Heart left ventricle (tissue), 13 donors: ENCODE measurements at regions not wholly inside any gene's neighbourhood (a gene's known extent, or its start where the extent isn't known, plus 50 kb on each side); places are given as distances from the start of the nearest gene placed in this dataset.

Source experiments
- POLR2A ChIP-seq, 2 donors: fragments of 450-650 bp; IDR thresholded peaks; one replicate each; pipeline ENCODE4 v1.6.1; 2017; ENCODE audit warnings: antibody characterized with exemption in 2 of 2, mild to moderate bottlenecking in 2 of 2, moderate library complexity in 2 of 2
- TF ChIP-seq, protein P1 (sequence below), 12 donors: fragments of 200-600 bp; sonication (generic) in 4 of 12; IDR thresholded peaks; one replicate each; pipeline versions ENCODE4 v1.5.0 to v1.8.0; 2018 to 2022; ENCODE audit warnings: antibody characterized with exemption in 12 of 12, mild to moderate bottlenecking in 5 of 12
- donor health status: ischemic (EF 13 %, LVEDD 7.1; RV severe dilation, severe dysfunction).
- donor health status: DM: no; HTN: yes; CAD: no.
- donor health status: DM: no; HTN: no; CAD: no.
- donor health status: ischemic (EF 25% LVEDD 6.9; RV normal size, moderate dysfunction).
- donor health status: ischemic (EF 25% LVEDD 5.7; RV mildly dilated, moderate dysfunction).
- donor health status: ischemic (EF 35%, LVEDD 5.7; RV mildly dilated, moderate dysfunction).
- donor health status: nonischemic (EF 11% LVEDD 7.7; RV severe dilation, severe dysfunction).
- donor health status: DM: yes; HTN: yes; CAD: no.
- donor health status: PGD.
- donor health status: ischemic (EF 29% LVEDD 5.4; RV normal size, mild dysfunction).
- donor health status: nonischemic (EF 23%, LVEDD 6.1; RV moderate dilation, normal function).

GRCh38 chr1:220453371-220453770 is 74.6 kb upstream of the MARK1 start:
- TF ChIP-seq, protein P1, sequence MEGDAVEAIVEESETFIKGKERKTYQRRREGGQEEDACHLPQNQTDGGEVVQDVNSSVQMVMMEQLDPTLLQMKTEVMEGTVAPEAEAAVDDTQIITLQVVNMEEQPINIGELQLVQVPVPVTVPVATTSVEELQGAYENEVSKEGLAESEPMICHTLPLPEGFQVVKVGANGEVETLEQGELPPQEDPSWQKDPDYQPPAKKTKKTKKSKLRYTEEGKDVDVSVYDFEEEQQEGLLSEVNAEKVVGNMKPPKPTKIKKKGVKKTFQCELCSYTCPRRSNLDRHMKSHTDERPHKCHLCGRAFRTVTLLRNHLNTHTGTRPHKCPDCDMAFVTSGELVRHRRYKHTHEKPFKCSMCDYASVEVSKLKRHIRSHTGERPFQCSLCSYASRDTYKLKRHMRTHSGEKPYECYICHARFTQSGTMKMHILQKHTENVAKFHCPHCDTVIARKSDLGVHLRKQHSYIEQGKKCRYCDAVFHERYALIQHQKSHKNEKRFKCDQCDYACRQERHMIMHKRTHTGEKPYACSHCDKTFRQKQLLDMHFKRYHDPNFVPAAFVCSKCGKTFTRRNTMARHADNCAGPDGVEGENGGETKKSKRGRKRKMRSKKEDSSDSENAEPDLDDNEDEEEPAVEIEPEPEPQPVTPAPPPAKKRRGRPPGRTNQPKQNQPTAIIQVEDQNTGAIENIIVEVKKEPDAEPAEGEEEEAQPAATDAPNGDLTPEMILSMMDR (IDR thresholded peaks at IDR 0.05), result no peak
- TF ChIP-seq POLR2A (IDR thresholded peaks at IDR 0.05), result no peak
